OCI-LY7 (cell line): ENCODE measurements at regions not wholly inside any gene's neighbourhood (a gene's known extent, or its start where the extent isn't known, plus 50 kb on each side); places are given as distances from the start of the nearest gene placed in this dataset.

ENCODE experiments used
- EZH2phosphoT487 ChIP-seq: fragments of 200-600 bp; sonication (generic); IDR thresholded peaks from 2 replicates; pipeline ENCODE4 v1.6.1; 2018; ENCODE audit warnings: low read depth, borderline replicate concordance, mild to moderate bottlenecking, mixed run types, antibody characterized with exemption, low read length, moderate library complexity, mixed read lengths
- TF ChIP-seq, protein P1 (sequence below): fragments of 200-600 bp; sonication (generic); conservative IDR thresholded peaks from 2 replicates; pipeline ENCODE4 v1.5.1; 2014; ENCODE audit warnings: mild to moderate bottlenecking, antibody characterized with exemption, low read length, moderate library complexity, mixed read lengths

DNA sequence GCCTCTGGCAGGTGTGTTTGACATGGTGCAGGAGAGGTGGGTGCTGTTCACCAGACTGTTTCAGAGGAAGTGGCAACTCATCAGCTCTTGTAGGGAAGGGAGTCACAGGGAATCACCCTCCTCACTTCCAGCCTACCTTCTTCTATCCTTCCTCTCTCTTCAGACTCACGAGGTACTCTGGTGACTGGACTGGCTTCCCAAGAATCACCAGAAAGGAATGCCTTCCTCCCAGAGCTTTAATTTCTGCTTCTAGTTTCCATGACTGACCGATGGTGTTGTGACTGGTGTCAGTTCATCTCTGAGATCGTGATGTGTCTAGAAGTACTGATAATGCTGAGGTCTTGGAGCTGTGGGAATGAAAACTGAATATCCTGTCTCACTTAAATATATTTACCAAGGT, 247.3 kb downstream of the KCTD12 start:
- TF ChIP-seq, protein P1, sequence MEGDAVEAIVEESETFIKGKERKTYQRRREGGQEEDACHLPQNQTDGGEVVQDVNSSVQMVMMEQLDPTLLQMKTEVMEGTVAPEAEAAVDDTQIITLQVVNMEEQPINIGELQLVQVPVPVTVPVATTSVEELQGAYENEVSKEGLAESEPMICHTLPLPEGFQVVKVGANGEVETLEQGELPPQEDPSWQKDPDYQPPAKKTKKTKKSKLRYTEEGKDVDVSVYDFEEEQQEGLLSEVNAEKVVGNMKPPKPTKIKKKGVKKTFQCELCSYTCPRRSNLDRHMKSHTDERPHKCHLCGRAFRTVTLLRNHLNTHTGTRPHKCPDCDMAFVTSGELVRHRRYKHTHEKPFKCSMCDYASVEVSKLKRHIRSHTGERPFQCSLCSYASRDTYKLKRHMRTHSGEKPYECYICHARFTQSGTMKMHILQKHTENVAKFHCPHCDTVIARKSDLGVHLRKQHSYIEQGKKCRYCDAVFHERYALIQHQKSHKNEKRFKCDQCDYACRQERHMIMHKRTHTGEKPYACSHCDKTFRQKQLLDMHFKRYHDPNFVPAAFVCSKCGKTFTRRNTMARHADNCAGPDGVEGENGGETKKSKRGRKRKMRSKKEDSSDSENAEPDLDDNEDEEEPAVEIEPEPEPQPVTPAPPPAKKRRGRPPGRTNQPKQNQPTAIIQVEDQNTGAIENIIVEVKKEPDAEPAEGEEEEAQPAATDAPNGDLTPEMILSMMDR, result no peak
- no peak for TF ChIP-seq EZH2phosphoT487
